Fibroblast of lung (primary cell): ENCODE measurements at regions not wholly inside any gene's neighbourhood (a gene's known extent, or its start where the extent isn't known, plus 50 kb on each side); places are given as distances from the start of the nearest gene placed in this dataset.

ENCODE experiments used
- DNase-seq, 2 donors: peaks; one replicate each; pipeline versions ENCODE4 v3.0.0 to v3.0.0-alpha.2; 2010; ENCODE audit warnings: low read depth in 2 of 2
- H2AFZ ChIP-seq: 2 replicates; pipeline ENCODE4 v1.5.1; 2012; ENCODE audit warnings: low read length, control low read depth, inconsistent platforms
- H3K27ac ChIP-seq: 2 replicates; pipeline ENCODE4 v1.5.1; 2011; ENCODE audit warnings: low read length, control low read depth; ENCODE audit not compliant: insufficient read depth
- H3K27me3 ChIP-seq: 2 replicates; pipeline ENCODE4 v1.5.1; 2011; ENCODE audit warnings: mild to moderate bottlenecking, low read length; ENCODE audit not compliant: control insufficient read depth, insufficient read depth
- H3K36me3 ChIP-seq: 2 replicates; pipeline ENCODE4 v1.5.1; 2011; ENCODE audit warnings: low read length; ENCODE audit not compliant: control insufficient read depth, insufficient read depth
- H3K4me1 ChIP-seq: 2 replicates; pipeline ENCODE4 v1.5.1; 2011; ENCODE audit warnings: low read length; ENCODE audit not compliant: control insufficient read depth, insufficient read depth; ENCODE audit errors: extremely low read depth
- H3K4me2 ChIP-seq: 2 replicates; pipeline ENCODE4 v1.5.1; 2011; ENCODE audit warnings: low read length, control low read depth; ENCODE audit not compliant: insufficient read depth; ENCODE audit errors: extremely low read depth
- H3K4me3 ChIP-seq, 4 experiments: fragments of 200-600 bp in 1 of 4; sonication (generic) in 1 of 4; replicated peaks in 1 of 4; 2 replicates each; pipeline ENCODE4 v1.5.1; 2011 to 2016; ENCODE audit warnings: low read length in 4 of 4, low read depth in 3 of 4, mild to moderate bottlenecking in 3 of 4, control low read depth in 2 of 4, inconsistent platforms in 1 of 4, mixed read lengths in 1 of 4; ENCODE audit not compliant: insufficient read depth in 1 of 4; ENCODE audit errors: control extremely low read depth in 1 of 4
- H3K79me2 ChIP-seq: 2 replicates; pipeline ENCODE4 v1.5.1; 2012; ENCODE audit warnings: mild to moderate bottlenecking, low read length, inconsistent platforms; ENCODE audit not compliant: control insufficient read depth, insufficient read depth
- H3K9ac ChIP-seq: 2 replicates; pipeline ENCODE4 v1.5.1; 2011; ENCODE audit warnings: mild to moderate bottlenecking, low read length, control low read depth; ENCODE audit not compliant: insufficient read depth
- H3K9me3 ChIP-seq: 2 replicates; pipeline ENCODE4 v1.5.1; 2012; ENCODE audit warnings: low read depth, low read length; ENCODE audit not compliant: control insufficient read depth, insufficient read depth
- H4K20me1 ChIP-seq: 2 replicates; pipeline ENCODE4 v1.5.1; 2011; ENCODE audit warnings: low read length; ENCODE audit not compliant: control insufficient read depth, insufficient read depth; ENCODE audit errors: extremely low read depth
- CTCF ChIP-seq, 2 donors: IDR thresholded peaks in 1 of 2; conservative IDR thresholded peaks in 1 of 2; 1 replicate in 1 of 2; 2 replicates in 1 of 2; pipeline ENCODE4 v1.5.1; 2011 to 2012; ENCODE audit warnings: low read length in 2 of 2, control low read depth in 1 of 2, inconsistent platforms in 1 of 2, low read depth in 1 of 2, mild to moderate bottlenecking in 1 of 2
- EZH2 ChIP-seq: IDR thresholded peaks from 2 replicates; pipeline ENCODE4 v1.5.1; 2012; ENCODE audit warnings: low read length, control low read depth, mild to moderate bottlenecking; ENCODE audit errors: missing control alignments

GRCh38 chr5:4023091-4023752 lies 427.6 kb downstream of the IRX1 start:
- H3K27me3 ChIP-seq, result no peaks in the 10 kb centered on the region
- H3K36me3 ChIP-seq, result no peaks in the 10 kb centered on the region
- no peaks in the 10 kb centered on the region for H3K9me3 ChIP-seq
- no peaks in the 10 kb centered on the region for H3K4me1 ChIP-seq
- TF ChIP-seq CTCF (conservative IDR thresholded peaks at IDR 0.05 in 1 of 2, IDR thresholded peaks at IDR 0.05 in 1 of 2; ENCODE audit: low read depth in 1 of 2, low read length in 2 of 2) (no peak), EZH2 (no peak)
- H2AFZ ChIP-seq, result no peak overlapping the region
- H3K9ac ChIP-seq, result no peak overlapping the region
- no peak overlapping the region for H3K27ac ChIP-seq
- no peak for DNase-seq
- no peak overlapping the region for H3K4me3 ChIP-seq
- H3K79me2 ChIP-seq, result no peaks in the 10 kb centered on the region
- no peak overlapping the region for H3K4me2 ChIP-seq
- H4K20me1 ChIP-seq, result no peaks in the 10 kb centered on the region

- Histone ChIP-seq H4K20me1 (no peaks in the 10 kb centered on the region), H3K4me3 (no peak overlapping the region), H3K9ac (no peak overlapping the region), H3K9me3 (no peaks in the 10 kb centered on the region), H3K27ac (no peak overlapping the region), H3K4me1 (no peaks in the 10 kb centered on the region), H2AFZ (no peak overlapping the region), H3K27me3 (no peaks in the 10 kb centered on the region), H3K36me3 (no peaks in the 10 kb centered on the region), H3K79me2 (no peaks in the 10 kb centered on the region), H3K4me2 (no peak overlapping the region)
- DNase-seq, result no peak
- no peak for TF ChIP-seq CTCF (conservative IDR thresholded peaks at IDR 0.05 in 1 of 2, IDR thresholded peaks at IDR 0.05 in 1 of 2; ENCODE audit: low read depth in 1 of 2, low read length in 2 of 2)
- no peak for TF ChIP-seq EZH2
Observed at GRCh38 chr5:4023753-4024335, 428.2 kb downstream of the IRX1 start.

GRCh38 chr5:4027088-4027734 lies 431.6 kb downstream of the IRX1 start:
- Histone ChIP-seq H3K4me2 (no peak overlapping the region), H3K27ac (no peak overlapping the region), H3K4me1 (no peaks in the 10 kb centered on the region), H3K36me3 (no peaks in the 10 kb centered on the region), H3K79me2 (no peaks in the 10 kb centered on the region), H3K9me3 (no peaks in the 10 kb centered on the region), H3K4me3 (no peak overlapping the region), H2AFZ (no peak overlapping the region), H3K9ac (no peak overlapping the region), H3K27me3 (no peaks in the 10 kb centered on the region), H4K20me1 (no peaks in the 10 kb centered on the region)
- TF ChIP-seq CTCF (conservative IDR thresholded peaks at IDR 0.05 in 1 of 2, IDR thresholded peaks at IDR 0.05 in 1 of 2; ENCODE audit: low read depth in 1 of 2, low read length in 2 of 2) (no peak), EZH2 (no peak)
- peak in 1 of 2 donors; percentile 33 for DNase-seq
